GM06990 (cell line): ENCODE measurements at regions not wholly inside any gene's neighbourhood (a gene's known extent, or its start where the extent isn't known, plus 50 kb on each side); places are given as distances from the start of the nearest gene placed in this dataset.

Experiments used
- DNase-seq: peaks from one replicate; pipeline ENCODE4 v3.0.0-alpha.2; 2011; ENCODE audit not compliant: insufficient read length; ENCODE audit errors: extremely low read depth
- H3K27me3 ChIP-seq: replicated peaks from 2 replicates; pipeline ENCODE4 v1.6.0; 2011; ENCODE audit warnings: low read length; ENCODE audit not compliant: control insufficient read depth, insufficient read depth
- H3K36me3 ChIP-seq: 2 replicates; pipeline ENCODE4 v1.5.1; 2011; ENCODE audit warnings: low read length; ENCODE audit not compliant: control insufficient read depth, insufficient read depth
- H3K4me3 ChIP-seq: replicated peaks from 2 replicates; pipeline ENCODE4 v1.5.1; 2011; ENCODE audit warnings: low read depth, mild to moderate bottlenecking, control low read depth, low read length
- CTCF ChIP-seq: IDR thresholded peaks from 2 replicates; pipeline ENCODE4 v1.5.1; 2011; ENCODE audit warnings: low read length, control low read depth, mild to moderate bottlenecking, inconsistent platforms; ENCODE audit not compliant: insufficient read depth, poor library complexity, severe bottlenecking

- Histone ChIP-seq H3K36me3 (no peaks in the 10 kb centered on the region), H3K27me3 (no peaks in the 10 kb centered on the region; the same call in 1 of the 2 replicates), H3K4me3 (no peak overlapping the region)
- no peak for DNase-seq
- TF ChIP-seq CTCF = no peak
These were observed 194.7 kb downstream of the URI1 start for GRCh38 chr19:30136611-30137195.

- Histone ChIP-seq H3K36me3 (no peaks in the 10 kb centered on the region), H3K27me3 (no peaks in the 10 kb centered on the region; the same call in 1 of the 2 replicates), H3K4me3 (no peak overlapping the region)
- DNase-seq = no peak
- TF ChIP-seq CTCF = no peak
These were observed 195.7 kb downstream of the URI1 start for GRCh38 chr19:30137747-30138146.

GRCh38 chr19:30144242-30144758 lies 202.3 kb downstream of the URI1 start:
- no peak for DNase-seq
- TF ChIP-seq CTCF = no peak
- no peak overlapping the region for H3K4me3 ChIP-seq
- H3K27me3 ChIP-seq = no peaks in the 10 kb centered on the region; the same call in 1 of the 2 replicates
- no peaks in the 10 kb centered on the region for H3K36me3 ChIP-seq

GRCh38 chr19:30144802-30145201 lies 202.8 kb downstream of the URI1 start:
- TF ChIP-seq CTCF = no peak
- H3K36me3 ChIP-seq = no peaks in the 10 kb centered on the region
- no peaks in the 10 kb centered on the region; the same call in 1 of the 2 replicates for H3K27me3 ChIP-seq
- DNase-seq = no peak
- H3K4me3 ChIP-seq = no peak overlapping the region

- Histone ChIP-seq H3K27me3 (no peaks in the 10 kb centered on the region; the same call in 1 of the 2 replicates), H3K36me3 (no peaks in the 10 kb centered on the region), H3K4me3 (no peak overlapping the region)
- no peak for TF ChIP-seq CTCF
- DNase-seq = no peak
These were observed 203.4 kb downstream of the URI1 start for GRCh38 chr19:30145467-30145866.
